Skeletal muscle tissue (tissue), 4 donors: ENCODE measurements at regions not wholly inside any gene's neighbourhood (a gene's known extent, or its start where the extent isn't known, plus 50 kb on each side); places are given as distances from the start of the nearest gene placed in this dataset. TPM values are rescaled to one million over a fixed set of nuclear protein-coding genes. Genes with fewer than 3 reads are reported as not detected.

Experiments used
- H3K27ac ChIP-seq: one replicate; pipeline ENCODE4 v1.7.0; 2013; ENCODE audit warnings: mild to moderate bottlenecking, low read depth, low read length, inconsistent platforms
- H3K27me3 ChIP-seq, 3 donors: one replicate each; pipeline ENCODE4 v1.7.0; 2013; ENCODE audit warnings: low read length in 3 of 3; ENCODE audit not compliant: control insufficient read depth in 3 of 3, insufficient read depth in 3 of 3
- H3K36me3 ChIP-seq, 3 donors: one replicate each; pipeline ENCODE4 v1.7.0; 2013; ENCODE audit warnings: low read length in 3 of 3; ENCODE audit not compliant: control insufficient read depth in 3 of 3, insufficient read depth in 3 of 3
- H3K4me1 ChIP-seq, 3 donors: one replicate each; pipeline ENCODE4 v1.7.0; 2013; ENCODE audit warnings: low read length in 3 of 3, mild to moderate bottlenecking in 3 of 3; ENCODE audit not compliant: control insufficient read depth in 3 of 3, insufficient read depth in 3 of 3
- H3K4me3 ChIP-seq, 3 donors: one replicate each; pipeline ENCODE4 v1.7.0; 2013; ENCODE audit warnings: low read length in 3 of 3
- H3K9ac ChIP-seq, 3 donors: one replicate each; pipeline ENCODE4 v1.7.0; 2013; ENCODE audit warnings: low read length in 3 of 3, mild to moderate bottlenecking in 3 of 3, moderate library complexity in 2 of 3, low read depth in 1 of 3
- H3K9me3 ChIP-seq, 3 donors: one replicate each; pipeline ENCODE4 v1.7.0; 2013; ENCODE audit warnings: low read length in 3 of 3; ENCODE audit not compliant: control insufficient read depth in 3 of 3
- small RNA-seq: library from RNA; depleted of rRNA; stranded (forward); fragments of <200 nt; gene quantifications from one replicate; pipeline ENCODE3, GENCODE V24; 2014
- donor health status: Osteomylitis.

GRCh38 chr1:221791846-221792245, 50.0 kb upstream of the DUSP10 start:
- no peaks in the 10 kb centered on the region for H3K4me1 ChIP-seq
- no peak overlapping the region for H3K27ac ChIP-seq
- H3K36me3 ChIP-seq: no peaks in the 10 kb centered on the region
- no peaks in the 10 kb centered on the region for H3K9me3 ChIP-seq
- no peak overlapping the region for H3K4me3 ChIP-seq
- H3K27me3 ChIP-seq: no peaks in the 10 kb centered on the region
- H3K9ac ChIP-seq: no peak overlapping the region

Small RNA genes lying in the stretch of these regions (small RNA-seq; reads per million reads assigned to genes)
- gene RNU6-403P: not detected
